Liver (tissue), 8 donors: ENCODE measurements at regions not wholly inside any gene's neighbourhood (a gene's known extent, or its start where the extent isn't known, plus 50 kb on each side); places are given as distances from the start of the nearest gene placed in this dataset.

Source experiments
- DNase-seq: peaks from one replicate; pipeline ENCODE4 v3.0.0-alpha.2; 2017; ENCODE audit warnings: low spot score
- H3K27ac ChIP-seq, 2 donors: one replicate each; pipeline ENCODE4 v1.7.0; 2013; ENCODE audit warnings: inconsistent platforms in 2 of 2, low read length in 2 of 2, control low read depth in 1 of 2, low read depth in 1 of 2, mild to moderate bottlenecking in 1 of 2
- H3K27me3 ChIP-seq, 4 donors: one replicate each; pipeline versions ENCODE4 v1.6.1 to v1.7.0; 2013; ENCODE audit warnings: low read length in 3 of 4, inconsistent platforms in 1 of 4, mild to moderate bottlenecking in 1 of 4, moderate library complexity in 1 of 4; ENCODE audit not compliant: control insufficient read depth in 4 of 4, insufficient read depth in 4 of 4
- H3K36me3 ChIP-seq, 4 donors: one replicate each; pipeline versions ENCODE4 v1.6.1 to v1.7.0; 2013; ENCODE audit warnings: low read length in 3 of 4, mild to moderate bottlenecking in 3 of 4, low read depth in 1 of 4, moderate library complexity in 1 of 4; ENCODE audit not compliant: control insufficient read depth in 4 of 4, insufficient read depth in 3 of 4
- H3K4me1 ChIP-seq, 4 donors: one replicate each; pipeline versions ENCODE4 v1.6.1 to v1.7.0; 2013; ENCODE audit warnings: low read length in 3 of 4, mild to moderate bottlenecking in 3 of 4, moderate library complexity in 1 of 4; ENCODE audit not compliant: control insufficient read depth in 4 of 4, insufficient read depth in 4 of 4
- H3K4me3 ChIP-seq, 3 donors: one replicate each; pipeline versions ENCODE4 v1.6.1 to v1.7.0; 2013; ENCODE audit warnings: low read length in 3 of 3, control low read depth in 1 of 3, low read depth in 1 of 3, mild to moderate bottlenecking in 1 of 3
- H3K9ac ChIP-seq, 2 donors: one replicate each; pipeline ENCODE4 v1.7.0; 2013; ENCODE audit warnings: low read length in 2 of 2, mild to moderate bottlenecking in 2 of 2, moderate library complexity in 2 of 2, control low read depth in 1 of 2, low read depth in 1 of 2
- H3K9me3 ChIP-seq, 4 donors: one replicate each; pipeline versions ENCODE4 v1.6.1 to v1.7.0; 2013; ENCODE audit warnings: low read length in 3 of 4; ENCODE audit not compliant: control insufficient read depth in 4 of 4
- ATF3 ChIP-seq: IDR thresholded peaks from 2 replicates; pipeline ENCODE4 v1.6.1; 2016; ENCODE audit warnings: antibody characterized with exemption
- CTCF ChIP-seq: fragments of 150-350 bp; IDR thresholded peaks from 2 replicates; pipeline ENCODE4 v1.5.1; 2017; ENCODE audit warnings: improper control_type of control experiment, low read depth, low read length; ENCODE audit not compliant: missing input control
- FOXA1 ChIP-seq: IDR thresholded peaks from 2 replicates; pipeline ENCODE4 v1.6.1; 2016; ENCODE audit warnings: antibody characterized with exemption
- FOXA2 ChIP-seq: IDR thresholded peaks from 2 replicates; pipeline ENCODE4 v1.6.1; 2016; ENCODE audit warnings: antibody characterized with exemption
- GABPA ChIP-seq, 2 donors: IDR thresholded peaks in 1 of 2; conservative IDR thresholded peaks in 1 of 2; 2 replicates each; pipeline ENCODE4 v1.6.1; 2016; ENCODE audit warnings: antibody characterized with exemption in 2 of 2, mild to moderate bottlenecking in 1 of 2, moderate library complexity in 1 of 2
- HNF4A ChIP-seq, 2 donors: conservative IDR thresholded peaks; 2 replicates each; pipeline ENCODE4 v1.6.1; 2016; ENCODE audit warnings: antibody characterized with exemption in 2 of 2, mild to moderate bottlenecking in 2 of 2
- HNF4G ChIP-seq: IDR thresholded peaks from 2 replicates; pipeline ENCODE4 v1.6.1; 2016; ENCODE audit warnings: antibody characterized with exemption
- MAX ChIP-seq: IDR thresholded peaks from 2 replicates; pipeline ENCODE4 v1.6.1; 2016; ENCODE audit warnings: antibody characterized with exemption
- RAD21 ChIP-seq, 2 donors: IDR thresholded peaks; 2 replicates each; pipeline ENCODE4 v1.6.1; 2016; ENCODE audit warnings: antibody characterized with exemption in 2 of 2, mild to moderate bottlenecking in 2 of 2
- RXRA ChIP-seq, 2 donors: IDR thresholded peaks; 2 replicates each; pipeline ENCODE4 v1.6.1; 2017 to 2018; ENCODE audit warnings: antibody characterized with exemption in 2 of 2, mild to moderate bottlenecking in 1 of 2
- SP1 ChIP-seq: IDR thresholded peaks from 2 replicates; pipeline ENCODE4 v1.6.1; 2018; ENCODE audit warnings: antibody characterized with exemption, mild to moderate bottlenecking
- YY1 ChIP-seq: IDR thresholded peaks from 2 replicates; pipeline ENCODE4 v1.6.1; 2016; ENCODE audit warnings: antibody characterized with exemption, mild to moderate bottlenecking
- ZBTB33 ChIP-seq: IDR thresholded peaks from 2 replicates; pipeline ENCODE4 v1.6.1; 2016; ENCODE audit warnings: antibody characterized with exemption
- WGBS: extraction: QIAGEN DNeasy Blood & Tissue Kit; methylation state at CpG from one replicate; pipeline ENCODE4 v1.1.7; 2013; 5-methylcytosine and 5-hydroxymethylcytosine counted together
- donor health status: healthy.
- donor health status: healthy.
- donor health status: healthy.
- donor health status: healthy.
- donor health status: healthy.

- Histone ChIP-seq H3K4me1 (no peaks in the 10 kb centered on the region), H3K9ac (no peak overlapping the region), H3K27me3 (peaks cover 0 to 6% (median 0%) of the 10 kb centered on the region in 4 donors), H3K27ac (no peak overlapping the region), H3K4me3 (no peak overlapping the region), H3K36me3 (no peaks in the 10 kb centered on the region), H3K9me3 (no peaks in the 10 kb centered on the region)
- 85% methylated on average over 4 of the region's 4 CpGs for WGBS
- no peak for TF ChIP-seq CTCF
- TF ChIP-seq RAD21 (IDR thresholded peaks at IDR 0.05), result no peak
- TF ChIP-seq ATF3, result no peak
- DNase-seq, result no peak
Measured at GRCh38 chr14:59097681-59098080, 90.8 kb upstream of the DAAM1 start.

GRCh38 chr14:59098377-59098776 lies 90.1 kb upstream of the DAAM1 start:
- Histone ChIP-seq H3K4me1 (no peaks in the 10 kb centered on the region), H3K36me3 (no peaks in the 10 kb centered on the region), H3K27ac (no peak overlapping the region), H3K9me3 (no peaks in the 10 kb centered on the region), H3K9ac (no peak overlapping the region), H3K4me3 (no peak overlapping the region), H3K27me3 (peaks cover 0 to 6% (median 0%) of the 10 kb centered on the region in 4 donors)
- TF ChIP-seq RXRA (IDR thresholded peaks at IDR 0.05) (no peak), HNF4G (no peak), ZBTB33 (no peak), GABPA (IDR thresholded peaks at IDR 0.05 in 1 of 2, conservative IDR thresholded peaks at IDR 0.05 in 1 of 2) (no peak), CTCF (no peak), FOXA2 (no peak), FOXA1 (no peak), ATF3 (no peak), SP1 (no peak), MAX (no peak), RAD21 (IDR thresholded peaks at IDR 0.05) (no peak), YY1 (no peak), HNF4A (conservative IDR thresholded peaks at IDR 0.05) (no peak)
- 83% methylated on average over 4 of the region's 4 CpGs for WGBS
- DNase-seq, result no peak
